ENCODE measurements at regions not wholly inside any gene's neighbourhood (a gene's known extent, or its start where the extent isn't known, plus 50 kb on each side); places are given as distances from the start of the nearest gene placed in this dataset.

GRCh38 chr5:116703941-116704340, 129.3 kb upstream of the SEMA6A start:
- DNase-seq (ENCODE audit: low spot score), result no peak
- no peak for ATAC-seq (ENCODE audit: insufficient number of reproducible peaks, low FRiP score, low read depth)
- Histone ChIP-seq H3K4me3 (no peak overlapping the region), H3K9me3 (no peaks in the 10 kb centered on the region), H3K27me3 (replicated peaks; ENCODE audit: insufficient read depth) (no peaks in the 10 kb centered on the region), H3K36me3 (no peaks in the 10 kb centered on the region), H3K27ac (no peak overlapping the region), H3K4me1 (ENCODE audit: control insufficient read depth in 1 of 2, low read depth in 2 of 2) (no peaks in the 10 kb centered on the region)
- TF ChIP-seq CTCF (IDR thresholded peaks at IDR 0.05), result no peak

DNA sequence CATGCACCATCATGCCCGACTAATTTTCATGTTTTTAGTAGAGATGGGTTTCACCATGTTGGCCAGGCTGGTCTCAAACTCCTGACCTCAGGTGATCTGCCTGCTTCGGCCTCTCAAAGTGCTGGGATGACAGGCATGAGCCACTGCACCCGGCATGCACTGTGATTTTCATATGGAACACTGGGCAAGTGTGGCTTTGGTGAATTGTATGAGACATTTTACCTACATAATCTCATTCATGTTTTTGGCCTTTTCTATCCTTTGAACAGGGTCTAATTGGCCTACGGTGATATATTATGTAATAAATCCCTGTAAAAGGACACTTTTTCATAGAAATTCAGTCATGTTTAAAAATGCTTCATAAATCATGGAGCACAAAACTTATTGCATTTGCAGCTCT, 128.7 kb upstream of the SEMA6A start:
- DNase-seq (ENCODE audit: low spot score) (no peak), ATAC-seq (ENCODE audit: insufficient number of reproducible peaks, low FRiP score, low read depth) (no peak)
- H3K4me3 ChIP-seq, result no peak overlapping the region
- no peaks in the 10 kb centered on the region for H3K27me3 ChIP-seq (replicated peaks; ENCODE audit: insufficient read depth)
- H3K4me1 ChIP-seq (ENCODE audit: control insufficient read depth in 1 of 2, low read depth in 2 of 2), result no peaks in the 10 kb centered on the region
- H3K36me3 ChIP-seq, result no peaks in the 10 kb centered on the region
- no peak for TF ChIP-seq CTCF (IDR thresholded peaks at IDR 0.05)
- no peak overlapping the region for H3K27ac ChIP-seq
- H3K9me3 ChIP-seq, result no peaks in the 10 kb centered on the region

- no peak for ATAC-seq (ENCODE audit: insufficient number of reproducible peaks, low FRiP score, low read depth)
- no peak overlapping the region for H3K4me3 ChIP-seq
- DNase-seq (ENCODE audit: low spot score), result no peak
- H3K4me1 ChIP-seq (ENCODE audit: control insufficient read depth in 1 of 2, low read depth in 2 of 2), result no peaks in the 10 kb centered on the region
- H3K27me3 ChIP-seq (replicated peaks; ENCODE audit: insufficient read depth), result no peaks in the 10 kb centered on the region
- no peaks in the 10 kb centered on the region for H3K9me3 ChIP-seq
- H3K27ac ChIP-seq, result no peak overlapping the region
- H3K36me3 ChIP-seq, result no peaks in the 10 kb centered on the region
- no peak for TF ChIP-seq CTCF (IDR thresholded peaks at IDR 0.05)
Observed at GRCh38 chr5:116702776-116703175, 128.2 kb upstream of the SEMA6A start.

- H3K27me3 ChIP-seq (replicated peaks; ENCODE audit: insufficient read depth), result no peaks in the 10 kb centered on the region
- H3K4me1 ChIP-seq (ENCODE audit: control insufficient read depth in 1 of 2, low read depth in 2 of 2), result no peaks in the 10 kb centered on the region
- no peaks in the 10 kb centered on the region for H3K9me3 ChIP-seq
- H3K36me3 ChIP-seq, result no peaks in the 10 kb centered on the region
- H3K27ac ChIP-seq, result no peak overlapping the region
- no peak for TF ChIP-seq CTCF (IDR thresholded peaks at IDR 0.05)
- H3K4me3 ChIP-seq, result no peak overlapping the region
- ATAC-seq (ENCODE audit: insufficient number of reproducible peaks, low FRiP score, low read depth) (no peak), DNase-seq (ENCODE audit: low spot score) (no peak)
Observed at GRCh38 chr5:116699332-116699731, 124.7 kb upstream of the SEMA6A start.

DNA sequence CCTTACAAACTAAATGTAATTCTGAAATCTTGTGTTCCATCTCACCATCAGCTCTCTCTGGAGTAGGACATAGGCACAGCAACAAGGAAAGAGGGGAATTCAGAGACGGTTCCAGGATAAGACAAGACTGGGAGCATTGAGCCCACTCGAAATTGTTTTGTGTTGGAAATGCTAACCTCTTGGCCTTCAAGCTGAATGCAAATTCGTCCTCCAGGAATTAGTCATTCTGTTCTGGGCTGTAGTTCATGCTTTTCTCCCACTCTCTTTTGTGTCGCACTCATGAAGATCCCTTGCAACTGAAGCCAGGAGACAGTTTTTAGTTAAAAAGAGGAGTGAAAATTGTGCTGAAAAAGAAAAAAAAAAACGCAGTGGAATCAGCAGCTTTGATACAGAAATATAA, 121.7 kb upstream of the SEMA6A start:
- no peak for TF ChIP-seq CTCF (IDR thresholded peaks at IDR 0.05)
- no peak for ATAC-seq (ENCODE audit: insufficient number of reproducible peaks, low FRiP score, low read depth)
- H3K4me1 ChIP-seq (ENCODE audit: control insufficient read depth in 1 of 2, low read depth in 2 of 2), result no peaks in the 10 kb centered on the region

More for the DNA sequence above, 121.7 kb upstream of the SEMA6A start:
- Histone ChIP-seq H3K4me3 (no peak overlapping the region), H3K27ac (no peak overlapping the region), H3K9me3 (no peaks in the 10 kb centered on the region), H3K27me3 (replicated peaks; ENCODE audit: insufficient read depth) (no peaks in the 10 kb centered on the region), H3K36me3 (no peaks in the 10 kb centered on the region)
- no peak for DNase-seq (ENCODE audit: low spot score)

Measured in thoracic aorta (tissue), 2 donors.